ENCODE measurements at regions not wholly inside any gene's neighbourhood (a gene's known extent, or its start where the extent isn't known, plus 50 kb on each side); places are given as distances from the start of the nearest gene placed in this dataset.
"Not testable (repeated sequence)": the region's sequence is repeated elsewhere in the genome, so short reads cannot be mapped to it uniquely, and the experiment has no call there.

DNA sequence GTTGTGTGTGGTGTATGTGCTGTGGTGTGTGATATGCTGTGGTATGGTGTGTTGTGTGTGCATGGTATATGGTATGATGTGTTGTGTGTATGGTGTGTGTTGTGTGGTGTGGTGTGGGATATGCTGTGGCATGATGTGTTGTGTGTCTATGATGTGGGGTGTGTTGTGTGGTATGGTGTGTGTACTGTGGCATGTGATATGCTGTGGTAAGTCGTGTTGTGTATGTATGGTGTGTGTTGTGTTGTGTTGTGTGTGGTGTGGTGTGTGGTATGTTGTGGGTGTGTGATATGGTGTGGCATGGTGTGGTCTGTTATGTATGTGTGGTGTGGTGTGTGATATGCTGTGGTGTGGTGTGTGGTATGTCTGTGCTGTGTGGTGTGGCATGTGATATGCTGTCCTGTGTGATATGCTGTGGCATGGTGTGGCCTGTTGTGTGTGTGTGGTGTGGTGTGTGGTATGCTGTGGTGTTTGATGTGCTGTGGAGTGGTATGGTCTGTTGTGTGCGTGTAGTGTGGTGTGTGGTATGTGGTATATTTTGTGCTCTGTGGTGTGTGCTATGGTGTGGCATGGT, 318.0 kb downstream of the PTPRU start:
- Histone ChIP-seq H3K9ac (ENCODE audit: low read depth in 1 of 2, low read length in 2 of 2) (no peak overlapping the region), H3K27ac (ENCODE audit: low read depth in 2 of 2, low read length in 2 of 2) (no peak overlapping the region), H3K9me3 (ENCODE audit: control insufficient read depth in 2 of 2, low read length in 2 of 2) (no peaks in the 10 kb centered on the region), H3K36me3 (ENCODE audit: control insufficient read depth in 2 of 2, insufficient read depth in 2 of 2, low read length in 2 of 2) (no peaks in the 10 kb centered on the region), H3K27me3 (ENCODE audit: control insufficient read depth in 2 of 2, insufficient read depth in 2 of 2, low read length in 2 of 2) (no peaks in the 10 kb centered on the region), H3K4me1 (ENCODE audit: control insufficient read depth in 2 of 2, insufficient read depth in 2 of 2, low read length in 2 of 2) (no peaks in the 10 kb centered on the region), H3K4me3 (ENCODE audit: low read length in 2 of 2) (no peak overlapping the region)

DNA sequence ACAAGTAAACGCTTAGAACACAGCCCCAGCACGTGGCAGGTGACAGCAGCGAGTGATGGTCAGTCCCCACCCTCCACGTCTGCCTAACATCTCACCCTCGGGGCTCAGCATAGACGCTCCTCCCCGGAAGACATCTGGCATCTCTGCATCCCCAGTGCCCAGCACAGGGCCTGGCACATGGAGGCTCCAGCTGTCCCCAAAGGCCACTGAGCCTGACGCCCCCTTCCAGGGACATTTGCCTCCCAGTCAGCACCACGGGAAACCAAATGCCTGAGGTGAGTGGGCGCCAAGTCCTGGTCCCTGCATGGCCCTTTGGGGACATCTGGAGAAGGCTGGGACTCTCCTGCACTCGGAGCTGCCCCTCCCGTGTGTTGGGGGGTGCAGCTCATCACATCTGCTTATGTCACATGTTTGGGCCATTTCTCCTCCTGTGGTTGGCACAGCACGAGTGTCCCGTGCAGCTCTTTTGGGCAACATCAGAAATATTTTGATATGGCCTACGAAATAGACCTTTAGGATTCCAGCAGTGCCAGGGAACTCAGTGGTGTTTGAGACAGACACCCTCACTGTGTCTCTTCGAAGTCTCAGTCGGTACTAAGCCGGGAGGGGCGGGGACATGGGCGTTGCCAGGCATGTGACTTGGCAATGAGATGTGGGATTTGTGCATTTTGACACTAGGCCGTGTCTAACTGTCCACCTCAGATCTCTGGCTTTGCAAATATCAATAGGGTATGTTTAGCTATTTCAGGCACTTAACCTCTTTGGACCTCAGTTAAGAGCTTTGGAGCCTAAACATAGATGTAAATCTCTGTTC, 315.0 kb downstream of the PTPRU start:
- no peak overlapping the region for H3K4me3 ChIP-seq (ENCODE audit: low read length in 2 of 2)
- H3K27ac ChIP-seq (ENCODE audit: low read depth in 2 of 2, low read length in 2 of 2): no peak overlapping the region
- H3K9me3 ChIP-seq (ENCODE audit: control insufficient read depth in 2 of 2, low read length in 2 of 2): no peaks in the 10 kb centered on the region
- H3K4me1 ChIP-seq (ENCODE audit: control insufficient read depth in 2 of 2, insufficient read depth in 2 of 2, low read length in 2 of 2): no peaks in the 10 kb centered on the region
- no peak overlapping the region for H3K9ac ChIP-seq (ENCODE audit: low read depth in 1 of 2, low read length in 2 of 2)
- no peaks in the 10 kb centered on the region for H3K36me3 ChIP-seq (ENCODE audit: control insufficient read depth in 2 of 2, insufficient read depth in 2 of 2, low read length in 2 of 2)
- no peaks in the 10 kb centered on the region for H3K27me3 ChIP-seq (ENCODE audit: control insufficient read depth in 2 of 2, insufficient read depth in 2 of 2, low read length in 2 of 2)

DNA sequence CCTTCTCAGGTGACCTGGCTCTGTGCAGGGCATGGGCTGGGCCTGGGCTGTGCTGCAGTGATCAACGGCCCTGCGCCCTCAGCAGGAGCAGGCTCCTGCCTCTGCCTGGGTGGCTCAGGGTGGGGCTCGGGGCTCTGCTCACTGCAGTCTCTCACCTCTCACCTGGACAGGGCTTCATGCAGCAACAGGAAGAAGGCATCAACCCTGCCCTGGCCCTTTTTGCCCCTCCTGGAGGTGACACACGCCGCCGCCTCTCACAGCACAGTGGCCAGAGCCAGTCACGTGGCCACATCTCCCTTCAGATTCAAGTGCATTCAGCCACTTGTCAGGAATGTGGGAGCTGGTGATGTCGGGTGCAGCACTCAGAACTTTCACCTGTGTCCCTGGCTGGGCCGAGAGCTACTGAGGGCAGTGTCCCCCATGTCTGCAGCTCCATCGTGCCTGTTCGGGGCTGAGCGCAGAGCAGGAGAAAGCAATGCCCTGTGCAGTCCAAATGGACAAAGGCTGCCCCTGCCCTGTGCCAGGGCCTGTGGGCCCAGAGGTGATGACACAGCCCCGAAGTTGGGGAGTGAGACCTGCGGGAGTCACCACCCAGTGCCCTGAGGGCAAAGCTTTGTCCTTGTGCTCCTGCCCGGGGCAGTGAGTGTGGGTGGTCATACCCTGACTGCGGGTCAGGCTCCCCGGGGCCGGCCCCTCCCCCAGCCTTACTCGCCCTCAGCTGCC, 314.0 kb downstream of the PTPRU start:
- Histone ChIP-seq H3K36me3 (ENCODE audit: control insufficient read depth in 2 of 2, insufficient read depth in 2 of 2, low read length in 2 of 2) (no peaks in the 10 kb centered on the region), H3K9me3 (ENCODE audit: control insufficient read depth in 2 of 2, low read length in 2 of 2) (no peaks in the 10 kb centered on the region), H3K9ac (ENCODE audit: low read depth in 1 of 2, low read length in 2 of 2) (no peak overlapping the region), H3K4me3 (ENCODE audit: low read length in 2 of 2) (no peak overlapping the region), H3K27ac (ENCODE audit: low read depth in 2 of 2, low read length in 2 of 2) (no peak overlapping the region), H3K4me1 (ENCODE audit: control insufficient read depth in 2 of 2, insufficient read depth in 2 of 2, low read length in 2 of 2) (no peaks in the 10 kb centered on the region), H3K27me3 (ENCODE audit: control insufficient read depth in 2 of 2, insufficient read depth in 2 of 2, low read length in 2 of 2) (no peaks in the 10 kb centered on the region)

DNA sequence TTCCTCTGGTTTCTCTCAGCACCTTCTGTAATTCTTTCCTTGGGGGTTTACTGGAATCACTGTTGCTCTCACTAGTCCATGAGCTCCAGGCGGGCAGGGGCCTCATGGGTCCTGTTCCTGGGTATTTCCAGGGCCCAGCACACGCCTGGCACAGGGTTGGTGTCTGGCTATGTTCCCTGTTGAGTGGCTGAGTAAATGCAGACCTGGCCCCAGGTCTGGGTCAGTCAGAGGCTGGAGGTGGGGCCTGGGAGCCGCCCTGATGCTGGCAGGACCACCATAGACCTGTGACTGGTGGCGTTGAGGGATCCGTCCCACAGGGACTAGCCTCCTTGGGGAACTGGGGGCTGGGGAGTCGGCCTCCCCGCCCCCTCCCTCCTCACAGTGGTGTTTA, 313.4 kb downstream of the PTPRU start:
- H3K4me1 ChIP-seq (ENCODE audit: control insufficient read depth in 2 of 2, insufficient read depth in 2 of 2, low read length in 2 of 2); H3K4me3 ChIP-seq (ENCODE audit: low read length in 2 of 2); H3K27ac ChIP-seq (ENCODE audit: low read depth in 2 of 2, low read length in 2 of 2); H3K36me3 ChIP-seq (ENCODE audit: control insufficient read depth in 2 of 2, insufficient read depth in 2 of 2, low read length in 2 of 2); H3K9ac ChIP-seq (ENCODE audit: low read depth in 1 of 2, low read length in 2 of 2); H3K27me3 ChIP-seq (ENCODE audit: control insufficient read depth in 2 of 2, insufficient read depth in 2 of 2, low read length in 2 of 2); H3K9me3 ChIP-seq (ENCODE audit: control insufficient read depth in 2 of 2, low read length in 2 of 2): not testable (repeated sequence)

DNA sequence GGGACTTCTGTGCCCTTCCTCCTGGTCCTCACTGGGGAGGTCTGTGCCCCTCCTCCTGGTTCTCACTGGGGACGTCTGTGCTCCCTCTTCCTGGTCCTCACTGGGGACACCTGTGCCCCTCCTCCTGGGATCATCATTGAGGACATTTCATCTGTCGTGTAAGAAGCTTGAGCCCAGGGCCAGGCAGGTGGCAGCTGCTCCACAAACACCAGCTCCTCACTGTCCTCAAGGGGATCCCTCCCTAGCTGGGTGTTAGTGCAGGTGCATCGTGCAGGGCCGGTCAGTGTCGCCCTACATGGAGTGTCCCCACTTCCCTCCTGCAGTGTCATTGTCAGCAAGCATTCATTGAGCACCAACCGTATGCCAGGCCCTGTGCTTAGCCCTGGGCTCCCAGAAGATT, 312.7 kb downstream of the PTPRU start:
- H3K27ac ChIP-seq (ENCODE audit: low read depth in 2 of 2, low read length in 2 of 2): no peak overlapping the region
- no peaks in the 10 kb centered on the region for H3K36me3 ChIP-seq (ENCODE audit: control insufficient read depth in 2 of 2, insufficient read depth in 2 of 2, low read length in 2 of 2)
- H3K4me3 ChIP-seq (ENCODE audit: low read length in 2 of 2): no peak overlapping the region
- no peaks in the 10 kb centered on the region for H3K9me3 ChIP-seq (ENCODE audit: control insufficient read depth in 2 of 2, low read length in 2 of 2)
- H3K27me3 ChIP-seq (ENCODE audit: control insufficient read depth in 2 of 2, insufficient read depth in 2 of 2, low read length in 2 of 2): no peaks in the 10 kb centered on the region
- no peak overlapping the region for H3K9ac ChIP-seq (ENCODE audit: low read depth in 1 of 2, low read length in 2 of 2)
- H3K4me1 ChIP-seq (ENCODE audit: control insufficient read depth in 2 of 2, insufficient read depth in 2 of 2, low read length in 2 of 2): no peaks in the 10 kb centered on the region

DNA sequence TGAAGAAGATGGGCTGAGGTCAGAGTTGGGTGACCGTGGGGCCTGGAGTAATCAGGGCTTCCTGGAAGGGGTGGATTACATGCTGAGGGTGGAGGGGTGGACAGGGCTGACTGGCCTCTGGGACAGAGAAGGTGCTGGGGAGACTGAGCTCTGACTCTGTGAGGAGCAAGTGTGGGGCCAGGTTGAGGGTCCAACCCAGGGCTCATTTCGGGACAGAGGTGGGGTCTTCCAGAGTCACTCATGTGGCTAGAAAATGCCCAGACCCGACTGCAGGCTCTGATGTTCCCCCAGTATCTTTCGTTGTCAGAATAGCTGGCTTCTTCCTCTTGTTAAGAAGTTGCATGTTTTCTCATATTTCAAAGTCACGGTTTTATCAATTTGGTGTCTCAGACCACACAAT, 311.8 kb downstream of the PTPRU start:
- Histone ChIP-seq H3K4me3 (ENCODE audit: low read length in 2 of 2) (no peak overlapping the region), H3K9ac (ENCODE audit: low read depth in 1 of 2, low read length in 2 of 2) (no peak overlapping the region), H3K27me3 (ENCODE audit: control insufficient read depth in 2 of 2, insufficient read depth in 2 of 2, low read length in 2 of 2) (no peaks in the 10 kb centered on the region), H3K9me3 (ENCODE audit: control insufficient read depth in 2 of 2, low read length in 2 of 2) (no peaks in the 10 kb centered on the region), H3K36me3 (ENCODE audit: control insufficient read depth in 2 of 2, insufficient read depth in 2 of 2, low read length in 2 of 2) (no peaks in the 10 kb centered on the region), H3K4me1 (ENCODE audit: control insufficient read depth in 2 of 2, insufficient read depth in 2 of 2, low read length in 2 of 2) (no peaks in the 10 kb centered on the region), H3K27ac (ENCODE audit: low read depth in 2 of 2, low read length in 2 of 2) (no peak overlapping the region)

DNA sequence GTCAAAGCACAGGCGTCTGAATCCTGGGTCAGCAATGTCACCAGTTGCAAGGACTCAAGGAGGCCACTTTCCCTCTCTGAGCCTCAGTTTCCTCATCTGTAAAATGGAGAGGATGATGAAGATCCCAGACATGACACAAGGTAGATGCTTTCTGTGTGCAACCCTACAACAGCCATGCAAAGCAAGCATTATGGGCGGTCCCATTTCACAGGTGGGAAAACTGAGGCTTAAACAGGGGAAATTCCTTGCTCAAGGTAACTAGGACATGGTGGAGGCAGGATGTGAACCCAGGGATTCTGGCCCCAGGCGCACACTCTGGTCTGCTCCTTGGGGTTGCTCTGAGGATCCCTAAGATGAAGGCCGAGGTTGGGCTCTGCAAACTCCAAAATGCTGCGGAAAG, 311.0 kb downstream of the PTPRU start:
- no peaks in the 10 kb centered on the region for H3K4me1 ChIP-seq (ENCODE audit: control insufficient read depth in 2 of 2, insufficient read depth in 2 of 2, low read length in 2 of 2)
- H3K4me3 ChIP-seq (ENCODE audit: low read length in 2 of 2): no peak overlapping the region
- H3K36me3 ChIP-seq (ENCODE audit: control insufficient read depth in 2 of 2, insufficient read depth in 2 of 2, low read length in 2 of 2): no peaks in the 10 kb centered on the region
- H3K9me3 ChIP-seq (ENCODE audit: control insufficient read depth in 2 of 2, low read length in 2 of 2): no peaks in the 10 kb centered on the region
- no peak overlapping the region for H3K27ac ChIP-seq (ENCODE audit: low read depth in 2 of 2, low read length in 2 of 2)
- no peaks in the 10 kb centered on the region for H3K27me3 ChIP-seq (ENCODE audit: control insufficient read depth in 2 of 2, insufficient read depth in 2 of 2, low read length in 2 of 2)
- H3K9ac ChIP-seq (ENCODE audit: low read depth in 1 of 2, low read length in 2 of 2): no peak overlapping the region

DNA sequence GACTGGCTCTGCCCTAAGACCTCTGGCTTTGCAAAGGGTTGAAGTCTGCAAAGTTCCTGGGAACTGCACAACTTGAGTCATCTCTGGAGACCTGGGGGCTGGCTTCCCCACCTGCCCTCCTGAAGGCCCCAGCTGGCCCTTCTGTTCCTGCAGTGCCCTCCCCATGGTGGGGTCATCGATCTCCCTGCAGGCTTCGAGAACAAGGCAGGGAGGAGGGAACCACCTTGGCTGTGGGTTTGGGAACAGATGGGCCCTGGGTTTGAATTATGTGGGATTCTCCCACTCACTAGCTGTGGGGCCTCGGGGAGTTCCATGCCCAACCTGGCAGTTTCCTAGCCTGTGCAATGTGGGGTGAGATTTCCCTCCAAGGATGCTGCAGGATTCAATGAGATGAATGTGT, 310.2 kb downstream of the PTPRU start:
- no peak overlapping the region for H3K4me3 ChIP-seq (ENCODE audit: low read length in 2 of 2)
- H3K27ac ChIP-seq (ENCODE audit: low read depth in 2 of 2, low read length in 2 of 2): no peak overlapping the region
- no peaks in the 10 kb centered on the region for H3K9me3 ChIP-seq (ENCODE audit: control insufficient read depth in 2 of 2, low read length in 2 of 2)
- H3K36me3 ChIP-seq (ENCODE audit: control insufficient read depth in 2 of 2, insufficient read depth in 2 of 2, low read length in 2 of 2): no peaks in the 10 kb centered on the region
- H3K27me3 ChIP-seq (ENCODE audit: control insufficient read depth in 2 of 2, insufficient read depth in 2 of 2, low read length in 2 of 2): no peaks in the 10 kb centered on the region
- H3K9ac ChIP-seq (ENCODE audit: low read depth in 1 of 2, low read length in 2 of 2): no peak overlapping the region
- no peaks in the 10 kb centered on the region for H3K4me1 ChIP-seq (ENCODE audit: control insufficient read depth in 2 of 2, insufficient read depth in 2 of 2, low read length in 2 of 2)

DNA sequence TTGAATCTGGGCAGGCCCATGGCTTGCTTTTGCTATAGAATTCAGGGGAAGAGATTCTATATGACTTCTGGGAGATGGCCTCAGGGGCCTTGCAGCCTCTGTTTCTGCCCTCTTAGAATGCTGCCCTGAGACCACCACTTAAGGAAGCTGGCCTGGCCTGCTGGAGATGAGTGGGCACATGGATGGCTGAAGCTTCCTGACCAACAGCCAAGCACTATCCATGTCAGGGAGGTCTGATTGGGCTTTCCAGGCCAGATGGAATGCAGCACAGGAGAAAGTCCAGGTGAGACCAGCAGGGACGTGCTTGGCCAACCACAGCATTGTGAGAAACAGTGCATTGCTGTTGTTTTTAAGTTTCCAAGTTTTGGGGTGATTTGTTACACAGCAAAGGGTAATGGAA, 308.1 kb downstream of the PTPRU start:
- no peak overlapping the region for H3K9ac ChIP-seq (ENCODE audit: low read depth in 1 of 2, low read length in 2 of 2)
- H3K9me3 ChIP-seq (ENCODE audit: control insufficient read depth in 2 of 2, low read length in 2 of 2): no peaks in the 10 kb centered on the region
- H3K36me3 ChIP-seq (ENCODE audit: control insufficient read depth in 2 of 2, insufficient read depth in 2 of 2, low read length in 2 of 2): no peaks in the 10 kb centered on the region
- H3K4me3 ChIP-seq (ENCODE audit: low read length in 2 of 2): no peak overlapping the region
- no peaks in the 10 kb centered on the region for H3K4me1 ChIP-seq (ENCODE audit: control insufficient read depth in 2 of 2, insufficient read depth in 2 of 2, low read length in 2 of 2)
- H3K27ac ChIP-seq (ENCODE audit: low read depth in 2 of 2, low read length in 2 of 2): no peak overlapping the region
- H3K27me3 ChIP-seq (ENCODE audit: control insufficient read depth in 2 of 2, insufficient read depth in 2 of 2, low read length in 2 of 2): no peaks in the 10 kb centered on the region

DNA sequence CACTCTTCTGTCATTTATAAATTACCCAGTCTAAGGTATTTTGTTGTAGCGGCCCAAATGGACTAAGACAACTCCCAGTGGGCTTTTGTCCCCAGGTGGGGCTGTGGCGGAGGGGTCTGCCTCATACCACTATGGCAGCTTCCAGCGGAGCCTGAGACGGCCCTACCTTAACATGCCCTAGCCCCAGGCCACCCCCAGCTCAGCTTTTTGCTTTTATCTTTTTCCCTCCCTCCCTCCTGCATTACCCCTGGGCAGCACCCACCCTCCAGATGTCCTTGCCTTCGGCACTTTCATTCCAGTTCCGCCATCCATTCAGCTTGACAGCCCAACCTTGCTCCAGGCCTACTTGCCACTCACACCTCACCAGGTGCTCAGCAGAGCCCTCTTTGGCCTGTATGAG, 307.3 kb downstream of the PTPRU start:
- Histone ChIP-seq H3K27me3 (ENCODE audit: control insufficient read depth in 2 of 2, insufficient read depth in 2 of 2, low read length in 2 of 2) (no peaks in the 10 kb centered on the region), H3K36me3 (ENCODE audit: control insufficient read depth in 2 of 2, insufficient read depth in 2 of 2, low read length in 2 of 2) (no peaks in the 10 kb centered on the region), H3K9me3 (ENCODE audit: control insufficient read depth in 2 of 2, low read length in 2 of 2) (no peaks in the 10 kb centered on the region), H3K9ac (ENCODE audit: low read depth in 1 of 2, low read length in 2 of 2) (no peak overlapping the region), H3K4me3 (ENCODE audit: low read length in 2 of 2) (no peak overlapping the region), H3K4me1 (ENCODE audit: control insufficient read depth in 2 of 2, insufficient read depth in 2 of 2, low read length in 2 of 2) (no peaks in the 10 kb centered on the region), H3K27ac (ENCODE audit: low read depth in 2 of 2, low read length in 2 of 2) (no peak overlapping the region)

Measured in mucosa of rectum (tissue), 2 donors.